GM23248 (cell line): ENCODE measurements at regions not wholly inside any gene's neighbourhood (a gene's known extent, or its start where the extent isn't known, plus 50 kb on each side); places are given as distances from the start of the nearest gene placed in this dataset.
A peak's percentile ranks its signal among the peaks of the same experiment; 100 is the strongest.

Experiments used
- DNase-seq: peaks from one replicate; pipeline ENCODE4 v3.0.0-alpha.2; 2015
- H2AFZ ChIP-seq: fragments of 200-600 bp; sonication (generic); 2 replicates; pipeline ENCODE4 v1.6.1; 2016; ENCODE audit warnings: antibody characterized with exemption
- H3F3A ChIP-seq: fragments of 200-600 bp; sonication (generic); 2 replicates; pipeline ENCODE4 v1.6.1; 2016; ENCODE audit warnings: mild to moderate bottlenecking, antibody characterized with exemption, mixed run types; ENCODE audit not compliant: insufficient read depth
- H3K27ac ChIP-seq: fragments of 200-600 bp; sonication (generic); 2 replicates; pipeline ENCODE4 v1.5.1; 2016; ENCODE audit warnings: mild to moderate bottlenecking
- H3K27me3 ChIP-seq: fragments of 200-600 bp; sonication (generic); replicated peaks from 2 replicates; pipeline ENCODE4 v1.6.1; 2016; ENCODE audit warnings: mild to moderate bottlenecking; ENCODE audit not compliant: insufficient read depth
- H3K36me3 ChIP-seq: fragments of 200-600 bp; sonication (generic); 2 replicates; pipeline ENCODE4 v1.6.1; 2016; ENCODE audit warnings: low read depth, mild to moderate bottlenecking
- H3K4me1 ChIP-seq: fragments of 200-600 bp; sonication (generic); 2 replicates; pipeline ENCODE4 v1.6.1; 2016; ENCODE audit warnings: mild to moderate bottlenecking; ENCODE audit not compliant: insufficient read depth
- H3K4me2 ChIP-seq: fragments of 200-600 bp; sonication (generic); one replicate; pipeline ENCODE4 v1.6.1; 2016; ENCODE audit warnings: mild to moderate bottlenecking; ENCODE audit not compliant: unreplicated experiment
- H3K4me3 ChIP-seq: fragments of 200-600 bp; sonication (generic); 2 replicates; pipeline ENCODE4 v1.5.1; 2016; ENCODE audit warnings: mild to moderate bottlenecking
- H3K79me2 ChIP-seq: fragments of 200-600 bp; sonication (generic); 2 replicates; pipeline ENCODE4 v1.6.1; 2016; ENCODE audit warnings: mild to moderate bottlenecking; ENCODE audit not compliant: insufficient read depth
- H3K9ac ChIP-seq: fragments of 200-600 bp; sonication (generic); 2 replicates; pipeline ENCODE4 v1.6.1; 2016; ENCODE audit warnings: mild to moderate bottlenecking
- H3K9me2 ChIP-seq: fragments of 200-600 bp; sonication (generic); 2 replicates; pipeline ENCODE4 v1.6.1; 2016; ENCODE audit warnings: mixed run types, mild to moderate bottlenecking, moderate library complexity; ENCODE audit not compliant: insufficient read depth
- H3K9me3 ChIP-seq: fragments of 200-600 bp; sonication (generic); one replicate; pipeline ENCODE4 v1.6.1; 2017; ENCODE audit warnings: low read depth
- H4K20me1 ChIP-seq: fragments of 200-600 bp; sonication (generic); 2 replicates; pipeline ENCODE4 v1.6.0; 2016; ENCODE audit not compliant: insufficient read depth
- EZH2 ChIP-seq: fragments of 200-600 bp; sonication (generic); IDR thresholded peaks from 2 replicates; pipeline ENCODE4 v1.6.1; 2018; ENCODE audit warnings: antibody characterized with exemption, mild to moderate bottlenecking; ENCODE audit not compliant: insufficient read depth, poor library complexity, severe bottlenecking
- EZH2phosphoT487 ChIP-seq: fragments of 200-600 bp; sonication (generic); IDR thresholded peaks from 2 replicates; pipeline ENCODE4 v1.6.1; 2018; ENCODE audit warnings: antibody characterized with exemption, moderate library complexity, mild to moderate bottlenecking, low read depth; ENCODE audit not compliant: insufficient read depth
- WGBS, 2 experiments: methylation state at CpG; one replicate each; pipeline ENCODE4 v1.1.6; 2015 to 2017; ENCODE audit warnings: low lambda C conversion rate in 2 of 2, low coverage in 1 of 2; ENCODE audit errors: missing lambda C conversion rate in 2 of 2; 5-methylcytosine and 5-hydroxymethylcytosine counted together
- in situ Hi-C: fragments of 300-500 bp; cut with MboI; formaldehyde crosslinking; loops from 2 replicates; pipeline ENCODE4 v1.15.0; 2020

DNA sequence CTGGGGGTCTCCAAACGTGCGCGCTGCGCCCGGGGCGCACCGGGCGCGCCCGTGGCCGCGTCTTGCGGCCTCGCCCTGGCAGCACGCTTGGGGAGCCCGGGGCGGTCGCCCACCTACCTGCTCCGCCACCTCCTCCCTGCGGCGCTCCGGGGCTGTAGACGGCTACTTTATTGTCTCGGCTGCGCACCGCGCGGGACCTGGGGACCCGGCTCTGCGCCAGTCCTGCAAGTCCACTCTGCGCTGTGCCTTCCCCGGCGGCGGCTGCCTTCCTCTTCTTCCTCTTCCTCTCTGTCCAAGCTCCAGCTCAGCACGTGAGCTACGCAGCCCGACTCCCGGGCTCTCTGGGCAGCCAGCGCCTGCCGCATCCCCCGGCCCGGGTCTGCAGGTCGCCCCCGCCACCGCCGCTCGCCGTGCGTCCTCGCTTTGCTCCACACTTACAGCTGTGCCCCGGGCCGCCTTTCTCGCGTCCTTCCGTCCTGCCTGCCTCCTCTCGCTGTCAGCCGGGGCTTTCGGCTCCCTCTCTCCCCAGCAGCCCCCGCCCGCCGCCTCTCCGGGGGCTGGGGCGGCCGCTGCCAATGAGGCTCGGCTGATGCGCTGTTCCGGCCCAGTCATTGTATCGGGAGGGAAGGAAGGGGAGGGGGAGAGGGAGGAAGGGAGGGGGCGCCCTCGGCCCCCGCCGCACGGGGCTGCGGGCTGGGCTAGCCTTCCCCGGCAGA, 156.4 kb upstream of the FRMD4B start:
- in situ Hi-C loops, result no loop called here
- peaks cover 21% of the 10 kb centered on the region for H3K27me3 ChIP-seq
- H3K9me3 ChIP-seq, result no peaks in the 10 kb centered on the region
- H3K79me2 ChIP-seq, result no peaks in the 10 kb centered on the region
- H3K4me2 ChIP-seq, result no peak overlapping the region
- WGBS, 2 experiments, result 2 to 3% methylated on average over 48 to 59 of the region's 75 CpGs
- no peaks in the 10 kb centered on the region for H3K36me3 ChIP-seq
- peak; percentile 2 for TF ChIP-seq EZH2
- no peak for TF ChIP-seq EZH2phosphoT487
- no peaks in the 10 kb centered on the region for H3F3A ChIP-seq
- H2AFZ ChIP-seq, result no peak overlapping the region
- no peaks in the 10 kb centered on the region for H3K4me1 ChIP-seq
- no peaks in the 10 kb centered on the region for H4K20me1 ChIP-seq
- H3K9me2 ChIP-seq, result no peaks in the 10 kb centered on the region
- DNase-seq, result peak; percentile 4
- H3K4me3 ChIP-seq, result no peak overlapping the region
- no peak overlapping the region for H3K27ac ChIP-seq
- H3K9ac ChIP-seq, result no peak overlapping the region

DNA sequence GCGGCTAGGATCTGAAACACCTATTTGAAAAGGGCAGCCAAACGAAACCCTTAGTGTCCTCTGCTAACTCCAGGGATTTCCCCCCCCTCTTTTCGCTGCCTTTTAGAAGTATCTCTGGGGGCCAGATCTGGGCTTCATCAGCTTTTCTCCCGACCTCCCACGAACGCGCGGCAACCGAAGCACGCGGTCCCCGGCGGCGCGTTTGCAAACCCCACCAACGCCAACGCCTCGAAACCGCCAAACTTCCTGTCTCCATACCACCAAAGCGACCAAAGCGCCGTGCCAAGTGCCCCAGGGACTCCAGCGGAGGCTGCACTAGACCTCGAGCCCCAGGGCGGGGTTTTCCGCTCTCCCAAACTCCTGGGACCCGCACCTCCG, 155.8 kb upstream of the FRMD4B start:
- DNase-seq, result peak; percentile 2

DNA sequence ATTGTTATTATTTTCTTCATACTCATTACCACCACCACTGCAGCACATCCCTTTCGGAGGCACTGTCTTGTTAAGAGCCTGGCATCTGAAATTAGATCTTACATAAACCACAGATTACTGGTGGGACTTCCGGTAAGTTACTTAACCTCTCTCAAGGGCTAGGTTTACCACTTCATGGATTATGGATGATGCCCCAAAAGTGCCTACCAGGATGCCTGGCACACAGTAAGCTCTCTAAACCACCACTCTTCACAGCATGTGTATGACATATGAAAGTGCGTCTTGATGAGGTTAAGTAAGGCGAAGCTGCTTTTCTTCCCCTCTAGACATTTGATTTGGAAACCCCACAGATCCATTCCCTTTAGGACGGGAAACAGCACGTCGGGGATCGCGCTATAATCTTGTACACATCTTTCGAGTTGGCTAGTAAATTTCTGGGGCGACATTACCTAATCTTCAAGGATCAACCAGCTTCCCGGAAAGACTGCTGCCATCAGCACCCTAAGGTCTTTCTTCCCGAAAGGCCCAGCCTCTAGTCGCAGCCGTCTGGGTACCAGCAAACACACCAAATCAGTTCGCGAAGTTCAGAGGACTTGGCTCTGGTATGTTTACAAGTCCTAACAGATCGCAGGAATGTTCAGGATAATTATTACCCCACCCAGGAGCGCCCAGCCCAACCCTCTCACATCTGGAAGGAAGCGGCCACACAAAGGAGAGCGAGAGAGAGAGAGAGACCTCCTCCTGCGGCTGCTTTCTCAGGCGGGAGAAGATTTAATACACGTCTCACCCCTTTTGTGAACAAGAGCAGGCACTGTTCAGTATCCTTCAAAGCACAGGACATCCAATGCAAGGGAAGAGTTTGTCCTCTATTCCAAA, 155.1 kb upstream of the FRMD4B start:
- H3F3A ChIP-seq, result no peaks in the 10 kb centered on the region
- H3K9me2 ChIP-seq, result no peaks in the 10 kb centered on the region
- H3K27me3 ChIP-seq, result peaks cover 21% of the 10 kb centered on the region
- no peak for DNase-seq
- H4K20me1 ChIP-seq, result no peaks in the 10 kb centered on the region
- H2AFZ ChIP-seq, result no peak overlapping the region
- H3K9ac ChIP-seq, result no peak overlapping the region
- no peak overlapping the region for H3K4me3 ChIP-seq
- H3K36me3 ChIP-seq, result no peaks in the 10 kb centered on the region
- H3K4me1 ChIP-seq, result no peaks in the 10 kb centered on the region
- in situ Hi-C loops, result no loop called here
- H3K4me2 ChIP-seq, result no peak overlapping the region
- no peak overlapping the region for H3K27ac ChIP-seq
- no peak for TF ChIP-seq EZH2phosphoT487
- TF ChIP-seq EZH2, result no peak
- H3K79me2 ChIP-seq, result no peaks in the 10 kb centered on the region
- 34 to 36% methylated on average over 24 of the region's 24 CpGs for WGBS, 2 experiments
- H3K9me3 ChIP-seq, result no peaks in the 10 kb centered on the region

More for the DNA sequence above, 155.8 kb upstream of the FRMD4B start:
- TF ChIP-seq EZH2phosphoT487, result no peak
- peak; percentile 28 for TF ChIP-seq EZH2
- Histone ChIP-seq H3K27ac (no peak overlapping the region), H4K20me1 (no peaks in the 10 kb centered on the region), H3K9me2 (no peaks in the 10 kb centered on the region), H3F3A (no peaks in the 10 kb centered on the region), H3K4me1 (no peaks in the 10 kb centered on the region), H3K36me3 (no peaks in the 10 kb centered on the region), H3K79me2 (no peaks in the 10 kb centered on the region), H3K4me2 (no peak overlapping the region), H3K9ac (no peak overlapping the region), H3K9me3 (no peaks in the 10 kb centered on the region), H3K4me3 (no peak overlapping the region), H3K27me3 (peaks cover 21% of the 10 kb centered on the region), H2AFZ (no peak overlapping the region)
- 3 to 4% methylated on average over 28 of the region's 28 CpGs for WGBS, 2 experiments
- in situ Hi-C loops, result no loop called here

DNA sequence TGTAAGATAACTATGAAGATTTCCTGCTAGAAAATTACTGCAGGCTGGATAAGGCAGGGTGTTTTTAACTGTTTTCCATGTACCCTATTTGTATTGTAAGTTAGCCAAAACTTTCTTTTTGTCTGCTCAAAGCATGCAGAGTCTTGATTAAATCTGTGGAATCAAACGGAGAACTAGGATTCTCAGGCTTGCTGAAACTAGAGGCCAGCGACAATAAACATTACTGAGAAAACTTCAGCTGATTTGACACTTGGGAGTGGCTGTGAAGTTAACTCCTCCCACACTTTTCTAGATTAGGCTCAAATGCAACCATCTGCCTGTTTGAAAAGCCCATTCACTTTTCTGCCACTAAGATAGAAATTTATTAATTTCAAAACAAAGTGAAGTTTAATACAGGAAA, 153.2 kb upstream of the FRMD4B start:
- TF ChIP-seq EZH2phosphoT487 (no peak), EZH2 (no peak)
- 38 to 40% methylated on average over 2 of the region's 2 CpGs for WGBS, 2 experiments
- H3K9ac ChIP-seq, result no peak overlapping the region
- DNase-seq, result no peak
- H3K9me2 ChIP-seq, result no peaks in the 10 kb centered on the region
- H3K4me2 ChIP-seq, result no peak overlapping the region
- H3K27ac ChIP-seq, result no peak overlapping the region
- no peak overlapping the region for H2AFZ ChIP-seq
- no peaks in the 10 kb centered on the region for H3K4me1 ChIP-seq
- in situ Hi-C loops, result no loop called here
- no peaks in the 10 kb centered on the region for H3K9me3 ChIP-seq
- H3K4me3 ChIP-seq, result no peak overlapping the region
- H3K79me2 ChIP-seq, result no peaks in the 10 kb centered on the region
- H4K20me1 ChIP-seq, result no peaks in the 10 kb centered on the region
- H3F3A ChIP-seq, result no peaks in the 10 kb centered on the region
- no peaks in the 10 kb centered on the region for H3K36me3 ChIP-seq
- H3K27me3 ChIP-seq, result peaks cover 21% of the 10 kb centered on the region
